Stomach (tissue), 4 donors: ENCODE measurements at regions not wholly inside any gene's neighbourhood (a gene's known extent, or its start where the extent isn't known, plus 50 kb on each side); places are given as distances from the start of the nearest gene placed in this dataset.

ENCODE experiments used
- EP300 ChIP-seq: sonication (generic); formaldehyde crosslinking; IDR thresholded peaks from one replicate; pipeline ENCODE4 v1.6.1; 2017; ENCODE audit warnings: antibody characterized with exemption
- POLR2A ChIP-seq, 4 donors: fragments of 450-650 bp; IDR thresholded peaks; one replicate each; pipeline ENCODE4 v1.6.1; 2016; ENCODE audit warnings: antibody characterized with exemption in 4 of 4, control low read depth in 2 of 4, mild to moderate bottlenecking in 1 of 4, moderate library complexity in 1 of 4
- POLR2AphosphoS5 ChIP-seq, 3 donors: sonication (generic); formaldehyde crosslinking; IDR thresholded peaks; one replicate each; pipeline ENCODE4 v1.6.1; 2016; ENCODE audit warnings: antibody characterized with exemption in 3 of 3
- TF ChIP-seq, protein P1 (sequence below), 7 experiments: fragments of 450-650 bp in 4 of 7; fragments of 200-600 bp in 3 of 7; sonication (generic) in 3 of 7; IDR thresholded peaks; one replicate each; pipeline ENCODE4 v1.5.1; 2016 to 2019; ENCODE audit warnings: antibody characterized with exemption in 7 of 7, control low read depth in 2 of 7, mild to moderate bottlenecking in 1 of 7

GRCh38 chr11:127059750-127060149 is 59.2 kb upstream of the KIRREL3 start:
- TF ChIP-seq, protein P1, sequence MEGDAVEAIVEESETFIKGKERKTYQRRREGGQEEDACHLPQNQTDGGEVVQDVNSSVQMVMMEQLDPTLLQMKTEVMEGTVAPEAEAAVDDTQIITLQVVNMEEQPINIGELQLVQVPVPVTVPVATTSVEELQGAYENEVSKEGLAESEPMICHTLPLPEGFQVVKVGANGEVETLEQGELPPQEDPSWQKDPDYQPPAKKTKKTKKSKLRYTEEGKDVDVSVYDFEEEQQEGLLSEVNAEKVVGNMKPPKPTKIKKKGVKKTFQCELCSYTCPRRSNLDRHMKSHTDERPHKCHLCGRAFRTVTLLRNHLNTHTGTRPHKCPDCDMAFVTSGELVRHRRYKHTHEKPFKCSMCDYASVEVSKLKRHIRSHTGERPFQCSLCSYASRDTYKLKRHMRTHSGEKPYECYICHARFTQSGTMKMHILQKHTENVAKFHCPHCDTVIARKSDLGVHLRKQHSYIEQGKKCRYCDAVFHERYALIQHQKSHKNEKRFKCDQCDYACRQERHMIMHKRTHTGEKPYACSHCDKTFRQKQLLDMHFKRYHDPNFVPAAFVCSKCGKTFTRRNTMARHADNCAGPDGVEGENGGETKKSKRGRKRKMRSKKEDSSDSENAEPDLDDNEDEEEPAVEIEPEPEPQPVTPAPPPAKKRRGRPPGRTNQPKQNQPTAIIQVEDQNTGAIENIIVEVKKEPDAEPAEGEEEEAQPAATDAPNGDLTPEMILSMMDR (IDR thresholded peaks at IDR 0.05), result no peak
- TF ChIP-seq POLR2A (IDR thresholded peaks at IDR 0.05), result no peak
- no peak for TF ChIP-seq EP300
- no peak for TF ChIP-seq POLR2AphosphoS5 (IDR thresholded peaks at IDR 0.05)
